Activated naive CD4-positive, alpha-beta T cell treated with Interleukin-2 at 50 U/mL for 16 hours (primary cell): ENCODE measurements at regions not wholly inside any gene's neighbourhood (a gene's known extent, or its start where the extent isn't known, plus 50 kb on each side); places are given as distances from the start of the nearest gene placed in this dataset.

Experiments used
- DNase-seq: peaks from one replicate; pipeline ENCODE4 v3.0.0-alpha.2; 2020

GRCh38 chr2:147792966-147793617 is 51.7 kb upstream of the ACVR2A start:
- no peak for DNase-seq

- no peak for DNase-seq
Measured at GRCh38 chr2:147790580-147790979, 54.2 kb upstream of the ACVR2A start.

- DNase-seq = no peak
Measured at GRCh38 chr2:147789720-147790119, 55.1 kb upstream of the ACVR2A start.

- DNase-seq = no peak
Measured at GRCh38 chr2:147789287-147789686, 55.5 kb upstream of the ACVR2A start.

GRCh38 chr2:147782141-147782930 is 62.5 kb upstream of the ACVR2A start:
- DNase-seq = no peak

GRCh38 chr2:147779440-147779839 is 65.4 kb upstream of the ACVR2A start:
- DNase-seq = no peak

GRCh38 chr2:147777394-147777793 is 67.4 kb upstream of the ACVR2A start:
- DNase-seq = no peak

GRCh38 chr2:147774805-147775204 is 70.0 kb upstream of the ACVR2A start:
- no peak for DNase-seq

- DNase-seq = no peak
Measured at GRCh38 chr2:147773479-147773878, 71.3 kb upstream of the ACVR2A start.

- DNase-seq = no peak
Measured at GRCh38 chr2:147772781-147773180, 72.0 kb upstream of the ACVR2A start.

GRCh38 chr2:147763861-147764260 is 81.0 kb upstream of the ACVR2A start:
- no peak for DNase-seq

- no peak for DNase-seq
Measured at GRCh38 chr2:147760984-147761383, 83.8 kb upstream of the ACVR2A start.

- DNase-seq = no peak
Measured at GRCh38 chr2:147759536-147759935, 85.3 kb upstream of the ACVR2A start.

GRCh38 chr2:147758821-147759220 is 86.0 kb upstream of the ACVR2A start:
- DNase-seq = no peak

- DNase-seq = no peak
Measured at GRCh38 chr2:147756069-147756468, 88.8 kb upstream of the ACVR2A start.

- no peak for DNase-seq
Measured at GRCh38 chr2:147740211-147740927, 104.5 kb upstream of the ACVR2A start.

GRCh38 chr2:147739508-147739907 is 105.3 kb upstream of the ACVR2A start:
- no peak for DNase-seq

- DNase-seq = no peak
Measured at GRCh38 chr2:147718831-147719230, 126.0 kb upstream of the ACVR2A start.

- no peak for DNase-seq
Measured at GRCh38 chr2:147716906-147717305, 127.9 kb upstream of the ACVR2A start.

GRCh38 chr2:147715807-147716206 is 129.0 kb upstream of the ACVR2A start:
- DNase-seq = no peak

GRCh38 chr2:147714582-147714981 is 130.2 kb upstream of the ACVR2A start:
- no peak for DNase-seq

- DNase-seq = no peak
Measured at GRCh38 chr2:147713349-147713748, 131.5 kb upstream of the ACVR2A start.

GRCh38 chr2:147712051-147712450 is 132.8 kb upstream of the ACVR2A start:
- no peak for DNase-seq

- no peak for DNase-seq
Measured at GRCh38 chr2:147711031-147711430, 133.8 kb upstream of the ACVR2A start.
